ENCODE measurements at regions not wholly inside any gene's neighbourhood (a gene's known extent, or its start where the extent isn't known, plus 50 kb on each side); places are given as distances from the start of the nearest gene placed in this dataset.

GRCh38 chr5:33194914-33195313, 245.9 kb upstream of the TARS1 start:
- TF ChIP-seq CTCF (IDR thresholded peaks at IDR 0.05): no peak

GRCh38 chr5:33195431-33196165, 245.2 kb upstream of the TARS1 start:
- Histone ChIP-seq H3K4me3 (no peak overlapping the region), H3K9me3 (no peaks in the 10 kb centered on the region), H3K27me3 (no peaks in the 10 kb centered on the region), H3K36me3 (no peaks in the 10 kb centered on the region), H3K27ac (no peak overlapping the region), H3K4me1 (no peaks in the 10 kb centered on the region)
- intact Hi-C loops (cut with DNase I): no loop called here
- TF ChIP-seq CTCF (IDR thresholded peaks at IDR 0.05): no peak
- FAIRE-seq: no peak
- no peak for ATAC-seq
- DNase-seq: no peak
- 37 to 45% methylated on average over 3 of the region's 3 CpGs for WGBS, 2 donors

More at GRCh38 chr5:33194914-33195313, 245.9 kb upstream of the TARS1 start:
- DNase-seq: no peak
- H3K27me3 ChIP-seq: no peaks in the 10 kb centered on the region
- no peak overlapping the region for H3K4me3 ChIP-seq
- no peak for FAIRE-seq
- no peak for ATAC-seq
- no peaks in the 10 kb centered on the region for H3K4me1 ChIP-seq
- intact Hi-C loops (cut with DNase I): no loop called here
- no peak overlapping the region for H3K27ac ChIP-seq
- H3K36me3 ChIP-seq: no peaks in the 10 kb centered on the region
- no peaks in the 10 kb centered on the region for H3K9me3 ChIP-seq

DNA sequence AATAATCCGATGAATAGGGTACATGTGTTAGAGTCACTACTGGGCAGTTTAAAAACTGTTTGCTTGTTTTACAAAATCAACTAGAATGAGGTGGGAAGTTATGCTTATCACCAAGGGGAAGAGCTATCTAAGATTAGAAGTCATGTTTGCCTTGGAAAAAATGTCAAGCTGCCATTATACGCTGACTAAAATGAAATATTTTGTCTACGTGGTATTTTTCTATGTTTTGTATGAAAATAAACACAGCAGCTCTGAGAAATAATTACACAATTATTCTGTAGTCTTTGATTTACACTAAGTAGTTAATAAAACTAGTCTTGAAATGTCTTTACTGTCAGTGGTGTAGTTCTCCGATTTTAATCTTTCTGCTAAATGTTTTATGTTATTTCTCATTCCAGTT, 241.9 kb upstream of the TARS1 start:
- H3K4me1 ChIP-seq: no peaks in the 10 kb centered on the region
- DNase-seq (no peak), FAIRE-seq (no peak), ATAC-seq (no peak)
- H3K27ac ChIP-seq: no peak overlapping the region
- no peaks in the 10 kb centered on the region for H3K27me3 ChIP-seq
- TF ChIP-seq CTCF (IDR thresholded peaks at IDR 0.05): no peak
- no peaks in the 10 kb centered on the region for H3K9me3 ChIP-seq
- WGBS, 2 donors: 52 to 59% methylated on average over 4 of the region's 4 CpGs
- H3K36me3 ChIP-seq: no peaks in the 10 kb centered on the region
- no peak overlapping the region for H3K4me3 ChIP-seq
- intact Hi-C loops (cut with DNase I): no loop called here

GRCh38 chr5:33203931-33204330, 236.8 kb upstream of the TARS1 start:
- Histone ChIP-seq H3K4me3 (no peak overlapping the region), H3K36me3 (no peaks in the 10 kb centered on the region), H3K9me3 (no peaks in the 10 kb centered on the region), H3K27me3 (no peaks in the 10 kb centered on the region), H3K4me1 (peaks cover 0 to 3% (median 0%) of the 10 kb centered on the region in 3 donors), H3K27ac (no peak overlapping the region)
- no peak for FAIRE-seq
- no peak for ATAC-seq
- intact Hi-C loops (cut with DNase I): no loop called here
- TF ChIP-seq CTCF (IDR thresholded peaks at IDR 0.05): no peak
- 66 to 96% methylated on average over 1 of the region's 1 CpG for WGBS, 2 donors
- DNase-seq: no peak

DNA sequence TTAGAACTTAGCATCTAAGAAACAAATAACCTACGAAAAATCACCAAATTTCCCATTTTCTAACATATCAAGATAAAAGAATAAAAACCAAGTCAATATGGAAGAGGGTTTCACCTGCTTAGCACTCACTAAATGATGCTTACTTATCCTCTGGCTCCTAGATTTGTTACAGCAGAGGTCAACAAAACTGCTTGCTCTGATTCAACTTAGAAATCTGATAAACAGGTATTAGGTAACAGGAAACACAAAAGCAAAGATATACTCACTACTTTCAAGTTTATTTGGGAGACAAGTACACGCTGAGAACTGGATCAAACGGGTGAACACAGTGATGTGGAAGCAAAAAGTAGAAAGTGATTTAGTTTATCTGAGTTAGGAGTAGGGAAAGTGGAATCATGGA, 235.7 kb upstream of the TARS1 start:
- WGBS, 2 donors: 41 to 44% methylated on average over 3 of the region's 3 CpGs
- Histone ChIP-seq H3K4me3 (no peak overlapping the region), H3K27me3 (no peaks in the 10 kb centered on the region), H3K9me3 (no peaks in the 10 kb centered on the region), H3K27ac (no peak overlapping the region), H3K36me3 (no peaks in the 10 kb centered on the region), H3K4me1 (peaks cover 0 to 3% (median 0%) of the 10 kb centered on the region in 3 donors)
- no peak for DNase-seq
- FAIRE-seq: no peak
- no peak for TF ChIP-seq CTCF (IDR thresholded peaks at IDR 0.05)
- peak in 1 of 4 donors; percentile 14 for ATAC-seq
- intact Hi-C loops (cut with DNase I): no loop called here
